Mucosa of stomach (tissue), 1 donor: ENCODE measurements at regions not wholly inside any gene's neighbourhood (a gene's known extent, or its start where the extent isn't known, plus 50 kb on each side); places are given as distances from the start of the nearest gene placed in this dataset.

Source experiments
- H3K27me3 ChIP-seq: one replicate; pipeline ENCODE4 v1.7.0; 2013; ENCODE audit warnings: mild to moderate bottlenecking, low read length; ENCODE audit not compliant: control insufficient read depth, insufficient read depth
- H3K36me3 ChIP-seq: one replicate; pipeline ENCODE4 v1.7.0; 2013; ENCODE audit warnings: low read length; ENCODE audit not compliant: control insufficient read depth, insufficient read depth
- H3K4me1 ChIP-seq: one replicate; pipeline ENCODE4 v1.7.0; 2013; ENCODE audit warnings: mild to moderate bottlenecking, low read length; ENCODE audit not compliant: control insufficient read depth, insufficient read depth
- H3K4me3 ChIP-seq: one replicate; pipeline ENCODE4 v1.7.0; 2013; ENCODE audit warnings: low read length
- H3K9ac ChIP-seq: one replicate; pipeline ENCODE4 v1.7.0; 2013; ENCODE audit warnings: mild to moderate bottlenecking, low read length, moderate library complexity
- H3K9me3 ChIP-seq: one replicate; pipeline ENCODE4 v1.7.0; 2013; ENCODE audit warnings: mild to moderate bottlenecking, low read length, moderate library complexity; ENCODE audit not compliant: control insufficient read depth
- donor health status: Pancreatic carcinoma.

DNA sequence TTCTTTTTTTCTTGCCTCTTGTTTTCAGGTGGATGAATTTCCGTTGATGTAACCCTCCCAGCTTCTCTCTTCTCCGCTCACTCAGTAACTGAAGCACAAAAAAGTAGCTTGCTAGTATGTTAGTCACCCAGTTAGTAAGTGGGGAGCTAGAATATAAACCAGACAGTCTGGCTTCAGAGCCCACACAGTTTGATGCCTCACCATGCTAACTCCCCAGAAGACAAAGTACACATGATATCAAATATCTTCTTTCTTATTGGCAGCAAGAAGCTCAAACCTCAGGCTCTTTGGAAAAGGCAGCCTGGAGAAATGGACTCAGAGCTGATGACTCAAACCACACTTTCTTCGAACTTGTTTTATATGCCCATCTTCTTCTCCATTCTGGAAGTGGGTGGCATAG lies 187.5 kb upstream of the PLXNA2 start:
- Histone ChIP-seq H3K4me3 (no peak overlapping the region), H3K9me3 (no peaks in the 10 kb centered on the region), H3K9ac (no peak overlapping the region), H3K36me3 (no peaks in the 10 kb centered on the region), H3K4me1 (no peaks in the 10 kb centered on the region), H3K27me3 (peaks cover 10% of the 10 kb centered on the region)

GRCh38 chr1:208432346-208432745 lies 188.2 kb upstream of the PLXNA2 start:
- Histone ChIP-seq H3K36me3 (no peaks in the 10 kb centered on the region), H3K4me3 (no peak overlapping the region), H3K9ac (no peak overlapping the region), H3K4me1 (no peaks in the 10 kb centered on the region), H3K9me3 (no peaks in the 10 kb centered on the region), H3K27me3 (peaks cover 10% of the 10 kb centered on the region)

GRCh38 chr1:208433086-208433485 lies 188.9 kb upstream of the PLXNA2 start:
- Histone ChIP-seq H3K9me3 (no peaks in the 10 kb centered on the region), H3K27me3 (peaks cover 10% of the 10 kb centered on the region)

DNA sequence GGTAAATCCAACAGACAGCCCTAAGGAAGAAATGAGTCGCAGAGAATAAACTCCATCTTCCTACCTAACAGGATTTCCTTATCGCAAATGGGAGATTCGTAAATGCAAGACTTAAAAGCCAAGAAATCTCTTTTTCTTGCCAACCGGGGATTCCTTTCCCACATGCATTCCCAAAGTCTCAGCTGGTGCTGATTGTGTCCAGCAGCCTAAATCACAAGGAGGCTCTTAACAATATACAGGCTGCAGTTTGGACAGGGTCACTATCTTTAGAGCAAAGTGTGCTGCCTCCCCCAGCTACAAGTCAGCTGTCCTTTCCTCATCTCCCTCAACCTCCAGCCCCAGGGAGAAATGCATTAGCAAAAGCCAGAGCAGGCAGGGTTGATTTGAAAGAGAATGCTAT lies 189.8 kb upstream of the PLXNA2 start:
- Histone ChIP-seq H3K27me3 (peaks cover 10% of the 10 kb centered on the region), H3K4me1 (no peaks in the 10 kb centered on the region), H3K36me3 (no peaks in the 10 kb centered on the region), H3K9ac (no peak overlapping the region), H3K4me3 (no peak overlapping the region), H3K9me3 (no peaks in the 10 kb centered on the region)

More at GRCh38 chr1:208433086-208433485, 188.9 kb upstream of the PLXNA2 start:
- no peaks in the 10 kb centered on the region for H3K36me3 ChIP-seq
- H3K9ac ChIP-seq, result no peak overlapping the region
- H3K4me1 ChIP-seq, result no peaks in the 10 kb centered on the region
- H3K4me3 ChIP-seq, result no peak overlapping the region

DNA sequence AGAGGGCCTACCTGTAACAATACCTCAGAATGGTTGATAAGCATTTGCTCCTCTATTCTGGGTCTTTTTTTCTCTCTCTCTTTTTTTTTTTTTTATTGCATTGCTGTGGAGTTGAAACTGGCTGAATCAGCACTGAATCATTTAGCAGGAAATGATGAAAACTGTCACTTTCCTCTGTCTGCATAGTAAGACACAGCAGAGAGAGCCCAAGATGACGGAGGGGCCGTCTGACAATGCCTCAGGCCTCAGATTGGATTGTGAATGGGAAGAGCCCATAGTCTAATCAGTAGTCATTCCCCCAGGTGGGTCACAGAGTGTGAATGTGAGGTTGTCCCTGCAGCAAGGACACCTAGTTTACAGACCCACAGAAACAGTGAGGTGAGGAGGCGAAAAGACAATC lies 193.2 kb upstream of the PLXNA2 start:
- Histone ChIP-seq H3K9ac (no peak overlapping the region), H3K36me3 (no peaks in the 10 kb centered on the region), H3K4me1 (no peaks in the 10 kb centered on the region), H3K27me3 (peaks cover 10% of the 10 kb centered on the region), H3K4me3 (no peak overlapping the region), H3K9me3 (no peaks in the 10 kb centered on the region)

DNA sequence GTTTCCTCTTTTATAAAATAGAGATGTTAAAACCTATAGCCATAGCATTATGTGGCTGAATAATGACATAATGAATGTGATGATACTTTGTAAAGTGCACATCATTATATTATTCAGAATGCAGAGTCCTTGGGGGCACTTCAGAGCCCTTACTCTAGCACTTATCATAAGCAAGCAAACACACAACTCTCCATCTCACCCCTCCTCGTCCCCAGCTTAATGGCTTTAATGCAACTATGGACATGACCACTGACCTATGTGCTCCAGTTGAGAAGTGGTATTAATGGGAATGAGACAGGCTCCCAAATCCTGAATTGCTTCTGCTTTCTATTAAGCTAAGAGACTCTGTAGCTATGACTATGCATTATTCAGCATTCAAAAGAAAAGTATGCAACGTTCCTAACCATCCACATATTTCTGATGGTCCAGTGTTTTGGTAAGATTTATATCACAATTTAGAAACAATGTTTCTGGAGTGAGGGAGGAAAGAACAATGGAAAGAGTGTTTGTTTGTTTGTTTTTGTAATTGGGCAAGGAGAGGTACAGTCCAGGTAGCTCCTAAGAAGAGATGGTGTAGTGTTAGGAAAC lies 194.0 kb upstream of the PLXNA2 start:
- no peaks in the 10 kb centered on the region for H3K9me3 ChIP-seq

DNA sequence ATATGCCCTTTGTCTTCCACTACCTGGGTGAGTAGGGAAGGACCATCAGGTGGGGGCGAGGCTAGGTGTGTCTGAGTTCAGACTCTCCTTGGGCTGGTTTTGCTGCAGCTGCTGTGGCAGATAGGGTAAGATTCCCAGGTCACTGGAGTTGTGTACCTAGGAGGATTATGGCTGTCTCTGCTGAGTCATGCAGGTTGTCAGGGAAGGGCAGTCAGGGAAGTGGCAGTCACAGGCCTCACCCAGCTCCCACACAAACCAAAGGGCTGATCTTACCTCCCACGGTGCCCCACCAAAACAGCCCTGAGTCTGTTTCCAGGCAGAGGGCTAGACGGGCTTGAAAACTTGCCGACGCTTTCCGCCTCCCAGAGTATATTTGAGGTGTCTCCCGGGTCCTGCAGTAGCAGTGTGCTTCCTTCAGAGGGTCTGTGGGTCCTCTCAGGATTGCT lies 201.6 kb upstream of the PLXNA2 start:
- Histone ChIP-seq H3K9me3 (no peaks in the 10 kb centered on the region), H3K36me3 (no peaks in the 10 kb centered on the region), H3K4me1 (peaks cover 8% of the 10 kb centered on the region), H3K4me3 (no peak overlapping the region), H3K9ac (no peak overlapping the region), H3K27me3 (no peaks in the 10 kb centered on the region)

More for the DNA sequence above, 194.0 kb upstream of the PLXNA2 start:
- Histone ChIP-seq H3K4me3 (no peak overlapping the region), H3K27me3 (peaks cover 10% of the 10 kb centered on the region), H3K9ac (no peak overlapping the region), H3K4me1 (no peaks in the 10 kb centered on the region), H3K36me3 (no peaks in the 10 kb centered on the region)

- no peaks in the 10 kb centered on the region for H3K27me3 ChIP-seq
Measured at GRCh38 chr1:208446271-208446691, 202.1 kb upstream of the PLXNA2 start.

DNA sequence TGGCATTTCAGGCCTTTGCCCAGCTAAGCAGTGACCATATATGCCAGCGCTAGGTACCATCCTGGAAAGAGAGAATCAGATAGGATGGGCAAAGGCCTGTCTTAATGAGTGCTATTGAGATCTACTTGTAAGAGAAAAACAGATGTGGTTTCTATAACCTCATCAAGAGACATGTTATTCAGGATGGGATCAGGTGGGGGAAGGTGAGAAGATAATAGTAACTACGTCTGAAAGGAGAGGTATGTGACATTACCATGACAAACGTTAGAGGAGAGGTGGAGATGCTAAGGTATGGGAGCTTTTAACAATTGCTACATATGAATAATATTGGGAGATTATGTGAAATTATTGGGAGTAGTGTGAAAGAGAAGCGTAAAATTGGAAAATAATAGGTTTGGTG lies 204.2 kb upstream of the PLXNA2 start:
- H3K4me3 ChIP-seq, result no peak overlapping the region
- no peaks in the 10 kb centered on the region for H3K27me3 ChIP-seq
- no peaks in the 10 kb centered on the region for H3K36me3 ChIP-seq
- no peaks in the 10 kb centered on the region for H3K9me3 ChIP-seq
- no peak overlapping the region for H3K9ac ChIP-seq
- peaks cover 8% of the 10 kb centered on the region for H3K4me1 ChIP-seq

More at GRCh38 chr1:208446271-208446691, 202.1 kb upstream of the PLXNA2 start:
- no peak overlapping the region for H3K9ac ChIP-seq
- no peak overlapping the region for H3K4me3 ChIP-seq
- no peaks in the 10 kb centered on the region for H3K9me3 ChIP-seq
- H3K4me1 ChIP-seq, result peaks cover 8% of the 10 kb centered on the region
- H3K36me3 ChIP-seq, result no peaks in the 10 kb centered on the region

DNA sequence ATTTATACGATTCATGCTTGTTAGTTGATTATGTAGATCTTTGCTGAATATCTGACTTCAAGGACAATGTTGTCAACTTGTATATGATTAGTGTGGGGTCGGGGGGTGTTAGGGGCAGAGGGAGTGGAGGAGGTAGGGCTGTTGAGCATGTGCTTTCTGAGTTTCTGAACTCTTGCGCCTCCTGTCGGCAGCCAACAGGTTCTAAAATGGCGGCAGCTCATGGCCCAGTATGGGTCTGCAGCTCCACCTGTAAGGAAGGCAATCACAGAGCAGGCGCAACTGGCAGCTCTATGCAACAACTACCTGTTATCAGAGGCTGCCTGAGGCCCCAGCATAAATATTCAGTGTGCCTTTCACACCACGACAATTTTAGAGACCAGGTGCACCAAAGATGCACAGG lies 205.8 kb upstream of the PLXNA2 start:
- H3K9ac ChIP-seq, result peak overlapping the region; percentile 22
- H3K4me1 ChIP-seq, result peaks cover 8% of the 10 kb centered on the region
- no peak overlapping the region for H3K4me3 ChIP-seq
- H3K36me3 ChIP-seq, result no peaks in the 10 kb centered on the region
- no peaks in the 10 kb centered on the region for H3K27me3 ChIP-seq
- no peaks in the 10 kb centered on the region for H3K9me3 ChIP-seq

DNA sequence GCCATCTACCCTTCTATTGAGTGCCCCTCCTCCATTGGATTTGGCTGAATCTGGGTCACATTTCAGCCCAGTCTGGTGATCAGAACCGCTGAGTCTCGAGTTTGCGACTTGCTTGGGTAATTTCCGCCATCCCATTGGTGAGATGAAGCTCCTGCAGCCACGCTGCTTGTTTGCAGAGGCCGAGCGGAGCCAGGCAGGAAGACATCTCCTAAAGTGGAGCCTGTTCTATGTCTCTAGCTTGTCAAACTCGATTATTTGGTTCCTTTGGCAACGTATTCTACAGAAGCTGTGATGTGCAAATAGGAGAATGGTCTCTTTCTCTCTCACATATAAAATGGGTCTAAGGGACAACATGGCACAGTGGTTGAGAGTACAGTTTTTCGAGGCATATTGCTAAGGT lies 206.8 kb upstream of the PLXNA2 start:
- peaks cover 6% of the 10 kb centered on the region for H3K4me1 ChIP-seq
- no peak overlapping the region for H3K4me3 ChIP-seq
- no peaks in the 10 kb centered on the region for H3K36me3 ChIP-seq
- H3K27me3 ChIP-seq, result no peaks in the 10 kb centered on the region
- H3K9ac ChIP-seq, result no peak overlapping the region
- no peaks in the 10 kb centered on the region for H3K9me3 ChIP-seq

- Histone ChIP-seq H3K9ac (no peak overlapping the region), H3K27me3 (no peaks in the 10 kb centered on the region), H3K9me3 (no peaks in the 10 kb centered on the region), H3K4me3 (no peak overlapping the region), H3K4me1 (no peaks in the 10 kb centered on the region), H3K36me3 (no peaks in the 10 kb centered on the region)
Measured at GRCh38 chr1:208455821-208456220, 211.6 kb upstream of the PLXNA2 start.

DNA sequence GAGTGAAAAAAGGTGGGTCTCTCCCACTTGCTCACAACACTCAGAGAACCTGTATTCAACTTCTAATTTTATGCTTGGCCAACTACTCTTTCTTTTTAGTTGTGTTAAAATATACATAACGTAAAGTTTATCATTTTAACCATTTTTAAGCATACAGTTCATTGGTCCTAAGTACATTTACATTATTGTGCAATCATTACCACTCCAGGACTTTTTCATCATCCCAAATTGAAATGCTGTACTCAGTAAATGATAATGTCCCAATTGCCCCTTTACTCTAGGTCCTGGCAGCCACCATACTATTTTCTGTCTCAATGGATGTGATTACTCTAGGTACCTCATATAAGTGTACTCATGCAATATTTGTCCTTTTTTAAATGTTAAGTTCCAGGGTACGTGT lies 212.3 kb upstream of the PLXNA2 start:
- H3K4me3 ChIP-seq, result no peak overlapping the region

More for the DNA sequence above, 212.3 kb upstream of the PLXNA2 start:
- no peaks in the 10 kb centered on the region for H3K4me1 ChIP-seq
- H3K27me3 ChIP-seq, result no peaks in the 10 kb centered on the region
- H3K9me3 ChIP-seq, result no peaks in the 10 kb centered on the region
- H3K36me3 ChIP-seq, result no peaks in the 10 kb centered on the region
- H3K9ac ChIP-seq, result no peak overlapping the region
